Mesothelial cell of epicardium (in vitro differentiated cells): ENCODE measurements at regions not wholly inside any gene's neighbourhood (a gene's known extent, or its start where the extent isn't known, plus 50 kb on each side); places are given as distances from the start of the nearest gene placed in this dataset.

Experiments
- DNase-seq, 2 experiments: peaks; one replicate each; pipeline ENCODE4 v3.0.0; 2021; ENCODE audit warnings: low spot score in 2 of 2; ENCODE audit not compliant: unreplicated experiment in 2 of 2
- H3K27ac Mint-ChIP-seq: 2 replicates; pipeline ENCODE4 v1.8.0; 2021; ENCODE audit warnings: mixed read lengths
- H3K27me3 Mint-ChIP-seq: 2 replicates; pipeline ENCODE4 v1.8.0; 2021; ENCODE audit warnings: low read depth, mixed read lengths
- H3K36me3 Mint-ChIP-seq: 2 replicates; pipeline ENCODE4 v1.8.0; 2021; ENCODE audit warnings: mixed read lengths
- H3K4me1 Mint-ChIP-seq: 2 replicates; pipeline ENCODE4 v1.8.0; 2021; ENCODE audit warnings: mixed read lengths
- H3K4me3 Mint-ChIP-seq: 2 replicates; pipeline ENCODE4 v1.8.0; 2021; ENCODE audit warnings: mild to moderate bottlenecking, moderate library complexity, mixed read lengths
- H3K9me3 Mint-ChIP-seq: 2 replicates; pipeline ENCODE4 v1.8.0; 2021; ENCODE audit warnings: mixed read lengths
- CTCF ChIP-seq: fragments of 200-600 bp; sonication (generic); IDR thresholded peaks from one replicate; pipeline ENCODE4 v1.5.0; 2021; ENCODE audit warnings: antibody characterized with exemption; ENCODE audit not compliant: unreplicated experiment

- H3K4me1 Mint-ChIP-seq = no peaks in the 10 kb centered on the region
These were observed 104.6 kb upstream of the EPHA4 start for GRCh38 chr2:221676566-221677172.

GRCh38 chr2:221675201-221675908, 103.3 kb upstream of the EPHA4 start:
- H3K9me3 Mint-ChIP-seq = no peaks in the 10 kb centered on the region
- H3K4me3 Mint-ChIP-seq = no peak overlapping the region
- no peak for TF ChIP-seq CTCF
- peaks cover 1% of the 10 kb centered on the region for H3K27me3 Mint-ChIP-seq
- H3K27ac Mint-ChIP-seq = no peak overlapping the region
- no peak for DNase-seq
- H3K36me3 Mint-ChIP-seq = no peaks in the 10 kb centered on the region
- peaks cover 4% of the 10 kb centered on the region for H3K4me1 Mint-ChIP-seq

More at GRCh38 chr2:221676566-221677172, 104.6 kb upstream of the EPHA4 start:
- Mint-ChIP-seq H3K36me3 (no peaks in the 10 kb centered on the region), H3K9me3 (no peaks in the 10 kb centered on the region), H3K4me3 (no peak overlapping the region), H3K27ac (no peak overlapping the region), H3K27me3 (peaks cover 1% of the 10 kb centered on the region)
- TF ChIP-seq CTCF = no peak
- DNase-seq = no peak

GRCh38 chr2:221674446-221674845, 102.3 kb upstream of the EPHA4 start:
- no peak overlapping the region for H3K27ac Mint-ChIP-seq
- peaks cover 4% of the 10 kb centered on the region for H3K4me1 Mint-ChIP-seq
- no peaks in the 10 kb centered on the region for H3K9me3 Mint-ChIP-seq
- H3K36me3 Mint-ChIP-seq = no peaks in the 10 kb centered on the region
- DNase-seq = no peak
- TF ChIP-seq CTCF = peak; percentile 6
- H3K4me3 Mint-ChIP-seq = no peak overlapping the region
- H3K27me3 Mint-ChIP-seq = peaks cover 1% of the 10 kb centered on the region

GRCh38 chr2:221673248-221673647, 101.1 kb upstream of the EPHA4 start:
- Mint-ChIP-seq H3K9me3 (no peaks in the 10 kb centered on the region), H3K27me3 (peaks cover 1% of the 10 kb centered on the region), H3K4me1 (peaks cover 4% of the 10 kb centered on the region), H3K27ac (no peak overlapping the region), H3K36me3 (no peaks in the 10 kb centered on the region), H3K4me3 (no peak overlapping the region)
- no peak for DNase-seq
- no peak for TF ChIP-seq CTCF

- Mint-ChIP-seq H3K36me3 (no peaks in the 10 kb centered on the region), H3K9me3 (no peaks in the 10 kb centered on the region), H3K27ac (no peak overlapping the region), H3K27me3 (no peaks in the 10 kb centered on the region), H3K4me1 (peaks cover 4% of the 10 kb centered on the region), H3K4me3 (no peak overlapping the region)
- no peak for DNase-seq
- no peak for TF ChIP-seq CTCF
These were observed 99.4 kb upstream of the EPHA4 start for GRCh38 chr2:221671515-221671914.
